ENCODE measurements at regions not wholly inside any gene's neighbourhood (a gene's known extent, or its start where the extent isn't known, plus 50 kb on each side); places are given as distances from the start of the nearest gene placed in this dataset.

GRCh38 chr1:24263746-24264145, 55.4 kb upstream of the GRHL3 start (continued):
- TF ChIP-seq CHD7 (IDR thresholded peaks at IDR 0.05; ENCODE audit: insufficient replicate concordance, low read length) (no peak), CHD2 (IDR thresholded peaks at IDR 0.05; ENCODE audit: low read length) (no peak), TAF7 (optimal IDR thresholded peaks at IDR 0.05; ENCODE audit: borderline replicate concordance, low read depth, low read length) (no peak), EZH2 (IDR thresholded peaks at IDR 0.05; ENCODE audit: low read depth, low read length, severe bottlenecking) (no peak)

All from H1 (cell line).